Caco-2 (cell line): ENCODE measurements at regions not wholly inside any gene's neighbourhood (a gene's known extent, or its start where the extent isn't known, plus 50 kb on each side); places are given as distances from the start of the nearest gene placed in this dataset.

ENCODE experiments used
- BruUV-seq: library from RNA; stranded (reverse); fragments of 400-500 nt; replicated peaks from 2 replicates; lab custom pipeline; 2021; lab: Mats Ljungman, UMichigan
- CTCF ChIA-PET: fragments of 300-600 bp; sonication (Branson Sonifier 250); formaldehyde crosslinking; loops from one replicate; lab custom pipeline; 2022; ENCODE audit warnings: antibody characterized with exemption; lab: Charles Lee
- POLR2A ChIA-PET: fragments of 300-600 bp; sonication (Branson Sonifier 250); formaldehyde crosslinking; loops from one replicate; lab custom pipeline; 2022; ENCODE audit warnings: antibody characterized with exemption; lab: Charles Lee
- DNase-seq, 2 experiments: peaks; one replicate each; pipeline versions ENCODE4 v3.0.0 to v3.0.0-alpha.2; 2020 to 2022
- H3K27me3 ChIP-seq: replicated peaks from 2 replicates; pipeline ENCODE4 v1.6.0; 2011; ENCODE audit warnings: low read length; ENCODE audit not compliant: control insufficient read depth, insufficient read depth
- H3K36me3 ChIP-seq: 2 replicates; pipeline ENCODE4 v1.5.1; 2011; ENCODE audit warnings: low read length; ENCODE audit not compliant: control insufficient read depth, insufficient read depth
- H3K4me1 ChIP-seq: fragments of 250-450 bp; sonication (Bioruptor Pico); 2 replicates; pipeline ENCODE4 v1.5.1; 2020; ENCODE audit warnings: mild to moderate bottlenecking
- H3K4me3 ChIP-seq: 2 replicates; pipeline ENCODE4 v1.5.1; 2011; ENCODE audit warnings: low read depth, mild to moderate bottlenecking, control low read depth, low read length
- H3K9me3 ChIP-seq: fragments of 250-450 bp; sonication (Bioruptor Pico); 2 replicates; pipeline ENCODE4 v1.5.1; 2020; ENCODE audit warnings: mild to moderate bottlenecking, moderate library complexity
- H3K27ac Mint-ChIP-seq: one replicate; pipeline ENCODE4 v1.8.0; 2022; ENCODE audit warnings: mixed read lengths; ENCODE audit not compliant: unreplicated experiment
- H3K27me3 Mint-ChIP-seq: one replicate; pipeline ENCODE4 v1.8.0; 2022; ENCODE audit warnings: mixed read lengths; ENCODE audit not compliant: insufficient read depth, unreplicated experiment
- H3K36me3 Mint-ChIP-seq: one replicate; pipeline ENCODE4 v1.8.0; 2022; ENCODE audit warnings: mild to moderate bottlenecking, mixed read lengths; ENCODE audit not compliant: insufficient read depth, unreplicated experiment
- H3K4me1 Mint-ChIP-seq: one replicate; pipeline ENCODE4 v1.8.0; 2022; ENCODE audit warnings: low read depth, mixed read lengths; ENCODE audit not compliant: unreplicated experiment
- H3K4me3 Mint-ChIP-seq: one replicate; pipeline ENCODE4 v1.8.0; 2022; ENCODE audit warnings: mild to moderate bottlenecking, moderate library complexity, mixed read lengths; ENCODE audit not compliant: unreplicated experiment
- H3K9me3 Mint-ChIP-seq: one replicate; pipeline ENCODE4 v1.8.0; 2022; ENCODE audit warnings: mixed read lengths; ENCODE audit not compliant: unreplicated experiment
- CTCF ChIP-seq, 2 experiments: fragments of 200-600 bp in 1 of 2; IDR thresholded peaks; 1 replicate in 1 of 2; 2 replicates in 1 of 2; pipeline versions ENCODE4 v1.5.1 to v1.8.0; 2011 to 2022; ENCODE audit warnings: antibody characterized with exemption in 1 of 2, control low read depth in 1 of 2, inconsistent platforms in 1 of 2, low read depth in 1 of 2, low read length in 1 of 2, mild to moderate bottlenecking in 1 of 2, moderate library complexity in 1 of 2; ENCODE audit not compliant: insufficient read depth in 1 of 2, severe bottlenecking in 1 of 2, unreplicated experiment in 1 of 2
- intact Hi-C: fragments of 100-400 bp; cut with micrococcal nuclease; formaldehyde crosslinking; loops from one replicate; pipeline ENCODE4 v1.10.0; 2022; ENCODE audit not compliant: unreplicated experiment

GRCh38 chr5:28370896-28371295 lies 1332.5 kb upstream of the CDH9 start:
- H3K27ac Mint-ChIP-seq, result no peak overlapping the region
- H3K4me3 ChIP-seq, result no peak overlapping the region
- intact Hi-C loops, result no loop called here
- H3K9me3 ChIP-seq, result no peaks in the 10 kb centered on the region
- H3K36me3 ChIP-seq, result no peaks in the 10 kb centered on the region
- no peak for TF ChIP-seq CTCF (IDR thresholded peaks at IDR 0.05; ENCODE audit: insufficient read depth in 1 of 2, low read depth in 1 of 2, low read length in 1 of 2, severe bottlenecking in 1 of 2, unreplicated experiment in 1 of 2)
- peaks cover 10% of the 10 kb centered on the region for H3K4me1 Mint-ChIP-seq
- ChIA-PET CTCF (no interaction called here), POLR2A (no interaction called here)
- no peaks in the 10 kb centered on the region for H3K27me3 Mint-ChIP-seq
- no TSS peak for BruUV-seq
- no peaks in the 10 kb centered on the region for H3K36me3 Mint-ChIP-seq
- peaks cover 10% of the 10 kb centered on the region for H3K9me3 Mint-ChIP-seq
- no peak overlapping the region for H3K4me3 Mint-ChIP-seq
- no peaks in the 10 kb centered on the region for H3K27me3 ChIP-seq
- no peak for DNase-seq
- H3K4me1 ChIP-seq, result peaks cover 9% of the 10 kb centered on the region; the same call in 1 of the 2 replicates

DNA sequence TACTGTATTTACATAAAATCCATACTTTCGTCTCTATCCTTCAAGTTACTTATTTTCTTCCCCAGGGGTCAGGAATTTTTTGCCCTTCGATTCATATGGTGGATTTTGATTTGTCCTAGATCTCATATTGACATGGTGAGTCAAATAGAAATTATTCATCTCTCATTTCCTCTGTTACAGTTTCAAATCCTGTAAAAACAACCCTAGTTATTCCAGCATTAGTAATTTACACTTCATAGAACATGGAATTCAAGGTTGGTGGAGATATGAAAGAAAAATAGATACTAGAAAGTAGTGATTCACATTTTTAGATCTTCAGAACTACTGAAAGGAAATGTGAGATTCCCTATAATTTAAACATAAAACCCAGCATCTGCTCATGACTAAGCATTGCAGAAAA lies 1331.0 kb upstream of the CDH9 start:
- POLR2A ChIA-PET, result no interaction called here
- CTCF ChIA-PET, result no interaction called here
- Histone ChIP-seq H3K4me1 (peaks cover 7% of the 10 kb centered on the region; the same call in 1 of the 2 replicates), H3K36me3 (no peaks in the 10 kb centered on the region), H3K27me3 (no peaks in the 10 kb centered on the region), H3K9me3 (no peaks in the 10 kb centered on the region), H3K4me3 (no peak overlapping the region)
- DNase-seq, result no peak
- peaks cover 10% of the 10 kb centered on the region for H3K9me3 Mint-ChIP-seq
- no TSS peak for BruUV-seq
- no peak for TF ChIP-seq CTCF (IDR thresholded peaks at IDR 0.05; ENCODE audit: insufficient read depth in 1 of 2, low read depth in 1 of 2, low read length in 1 of 2, severe bottlenecking in 1 of 2, unreplicated experiment in 1 of 2)
- no peaks in the 10 kb centered on the region for H3K27me3 Mint-ChIP-seq
- no peaks in the 10 kb centered on the region for H3K36me3 Mint-ChIP-seq
- no peaks in the 10 kb centered on the region for H3K4me1 Mint-ChIP-seq
- no peak overlapping the region for H3K4me3 Mint-ChIP-seq
- intact Hi-C loops, result no loop called here
- H3K27ac Mint-ChIP-seq, result no peak overlapping the region

- no peaks in the 10 kb centered on the region for H3K9me3 Mint-ChIP-seq
- BruUV-seq, result no TSS peak
- Histone ChIP-seq H3K27me3 (no peaks in the 10 kb centered on the region), H3K36me3 (no peaks in the 10 kb centered on the region), H3K4me3 (no peak overlapping the region), H3K9me3 (peaks cover 10% of the 10 kb centered on the region), H3K4me1 (no peaks in the 10 kb centered on the region)
- H3K4me1 Mint-ChIP-seq, result no peaks in the 10 kb centered on the region
- intact Hi-C loops, result no loop called here
- no peak for DNase-seq
- ChIA-PET POLR2A (no interaction called here), CTCF (no interaction called here)
- H3K27me3 Mint-ChIP-seq, result no peaks in the 10 kb centered on the region
- no peaks in the 10 kb centered on the region for H3K36me3 Mint-ChIP-seq
- H3K27ac Mint-ChIP-seq, result no peak overlapping the region
- TF ChIP-seq CTCF (IDR thresholded peaks at IDR 0.05; ENCODE audit: insufficient read depth in 1 of 2, low read depth in 1 of 2, low read length in 1 of 2, severe bottlenecking in 1 of 2, unreplicated experiment in 1 of 2), result no peak
- H3K4me3 Mint-ChIP-seq, result no peak overlapping the region
These were observed 1317.4 kb upstream of the CDH9 start for GRCh38 chr5:28355831-28356230.
